ENCODE measurements at regions not wholly inside any gene's neighbourhood (a gene's known extent, or its start where the extent isn't known, plus 50 kb on each side); places are given as distances from the start of the nearest gene placed in this dataset.

DNA sequence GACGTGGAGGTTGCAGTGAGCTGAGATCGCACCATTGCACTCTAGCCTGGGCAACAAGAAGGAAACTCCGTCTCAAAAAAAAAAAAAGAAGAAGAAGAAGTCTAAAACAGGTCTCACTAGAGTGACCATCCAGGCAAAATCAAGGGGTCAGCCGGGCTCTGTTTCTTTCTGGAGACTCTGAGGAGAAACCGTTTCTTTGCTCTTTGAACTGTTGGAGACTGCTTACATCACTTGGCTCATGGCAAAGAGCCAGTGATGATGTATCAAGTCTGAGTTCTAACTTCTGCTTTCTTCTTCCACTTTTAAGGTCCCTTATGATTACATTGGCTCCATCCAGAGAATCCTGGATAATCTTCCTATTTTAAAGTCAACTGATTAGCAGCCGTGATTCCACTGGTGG is 306.8 kb downstream of the WDR11 start:
- H3K9me2 ChIP-seq (ENCODE audit: low read depth, low read length) = no peaks in the 10 kb centered on the region
- no peak overlapping the region for H3K4me3 ChIP-seq (ENCODE audit: low read depth, low read length, poor library complexity, severe bottlenecking)
- no peaks in the 10 kb centered on the region for H3F3A ChIP-seq (ENCODE audit: insufficient read depth, low read length)
- H3K9ac ChIP-seq (ENCODE audit: low read length) = no peak overlapping the region
- no peaks in the 10 kb centered on the region for H3K9me3 ChIP-seq (ENCODE audit: low read length)
- no peaks in the 10 kb centered on the region for H3K4me1 ChIP-seq (ENCODE audit: insufficient read depth, low read length, severe bottlenecking)
- TF ChIP-seq, protein P1, sequence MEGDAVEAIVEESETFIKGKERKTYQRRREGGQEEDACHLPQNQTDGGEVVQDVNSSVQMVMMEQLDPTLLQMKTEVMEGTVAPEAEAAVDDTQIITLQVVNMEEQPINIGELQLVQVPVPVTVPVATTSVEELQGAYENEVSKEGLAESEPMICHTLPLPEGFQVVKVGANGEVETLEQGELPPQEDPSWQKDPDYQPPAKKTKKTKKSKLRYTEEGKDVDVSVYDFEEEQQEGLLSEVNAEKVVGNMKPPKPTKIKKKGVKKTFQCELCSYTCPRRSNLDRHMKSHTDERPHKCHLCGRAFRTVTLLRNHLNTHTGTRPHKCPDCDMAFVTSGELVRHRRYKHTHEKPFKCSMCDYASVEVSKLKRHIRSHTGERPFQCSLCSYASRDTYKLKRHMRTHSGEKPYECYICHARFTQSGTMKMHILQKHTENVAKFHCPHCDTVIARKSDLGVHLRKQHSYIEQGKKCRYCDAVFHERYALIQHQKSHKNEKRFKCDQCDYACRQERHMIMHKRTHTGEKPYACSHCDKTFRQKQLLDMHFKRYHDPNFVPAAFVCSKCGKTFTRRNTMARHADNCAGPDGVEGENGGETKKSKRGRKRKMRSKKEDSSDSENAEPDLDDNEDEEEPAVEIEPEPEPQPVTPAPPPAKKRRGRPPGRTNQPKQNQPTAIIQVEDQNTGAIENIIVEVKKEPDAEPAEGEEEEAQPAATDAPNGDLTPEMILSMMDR (IDR thresholded peaks at IDR 0.05; ENCODE audit: low read length) = no peak
- no peak for TF ChIP-seq EZH2 (IDR thresholded peaks at IDR 0.05; ENCODE audit: borderline replicate concordance, low read length)
- H4K20me1 ChIP-seq (ENCODE audit: insufficient read depth, low read length) = no peaks in the 10 kb centered on the region
- no peak overlapping the region for H3K4me2 ChIP-seq (ENCODE audit: low read length)
- H3K27me3 ChIP-seq (ENCODE audit: insufficient read depth, low read length) = no peaks in the 10 kb centered on the region
- no peak overlapping the region for H2AFZ ChIP-seq (ENCODE audit: low read length)
- H3K27ac ChIP-seq (ENCODE audit: low read depth, low read length, poor library complexity, severe bottlenecking) = no peak overlapping the region
- no peaks in the 10 kb centered on the region for H3K79me2 ChIP-seq (ENCODE audit: insufficient read depth, low read length)
- H3K36me3 ChIP-seq (ENCODE audit: insufficient read depth, low read length) = no peaks in the 10 kb centered on the region

DNA sequence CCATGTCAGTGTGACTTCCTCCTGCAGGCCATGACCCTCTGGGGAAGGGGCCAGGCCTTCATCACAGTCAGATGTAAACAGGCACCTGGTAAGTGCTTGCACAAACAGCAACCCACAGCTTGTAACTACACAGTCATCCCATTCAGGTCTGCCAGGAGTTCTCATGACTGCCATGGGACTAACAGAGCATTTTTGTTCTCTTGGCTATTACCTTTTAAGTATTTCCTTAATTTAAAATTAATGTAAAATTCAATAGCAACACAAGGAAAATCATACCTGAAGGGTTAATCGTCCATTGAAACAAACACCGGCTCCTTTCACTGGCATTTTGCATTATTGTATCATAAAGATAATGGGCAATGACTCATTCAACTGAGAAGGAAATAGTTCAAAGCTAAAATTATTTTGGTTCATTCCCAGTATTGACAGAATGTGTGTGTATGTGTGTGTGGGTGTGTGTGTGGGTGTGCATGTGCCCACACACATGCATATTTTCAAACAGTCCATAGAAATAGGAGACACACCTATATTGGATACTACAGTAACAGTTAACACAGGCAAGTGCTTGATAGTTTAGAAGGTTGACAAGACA is 307.9 kb downstream of the WDR11 start:
- H3F3A ChIP-seq (ENCODE audit: insufficient read depth, low read length) = no peaks in the 10 kb centered on the region
- no peaks in the 10 kb centered on the region for H4K20me1 ChIP-seq (ENCODE audit: insufficient read depth, low read length)
- TF ChIP-seq, protein P1 (IDR thresholded peaks at IDR 0.05; ENCODE audit: low read length) = no peak
- no peak for TF ChIP-seq EZH2 (IDR thresholded peaks at IDR 0.05; ENCODE audit: borderline replicate concordance, low read length)
- no peak overlapping the region for H3K4me3 ChIP-seq (ENCODE audit: low read depth, low read length, poor library complexity, severe bottlenecking)
- no peaks in the 10 kb centered on the region for H3K9me2 ChIP-seq (ENCODE audit: low read depth, low read length)
- no peaks in the 10 kb centered on the region for H3K4me1 ChIP-seq (ENCODE audit: insufficient read depth, low read length, severe bottlenecking)
- H3K27me3 ChIP-seq (ENCODE audit: insufficient read depth, low read length) = no peaks in the 10 kb centered on the region
- no peak overlapping the region for H2AFZ ChIP-seq (ENCODE audit: low read length)
- H3K36me3 ChIP-seq (ENCODE audit: insufficient read depth, low read length) = no peaks in the 10 kb centered on the region
- no peak overlapping the region for H3K27ac ChIP-seq (ENCODE audit: low read depth, low read length, poor library complexity, severe bottlenecking)
- H3K9me3 ChIP-seq (ENCODE audit: low read length) = no peaks in the 10 kb centered on the region
- no peaks in the 10 kb centered on the region for H3K79me2 ChIP-seq (ENCODE audit: insufficient read depth, low read length)
- no peak overlapping the region for H3K4me2 ChIP-seq (ENCODE audit: low read length)
- H3K9ac ChIP-seq (ENCODE audit: low read length) = no peak overlapping the region

DNA sequence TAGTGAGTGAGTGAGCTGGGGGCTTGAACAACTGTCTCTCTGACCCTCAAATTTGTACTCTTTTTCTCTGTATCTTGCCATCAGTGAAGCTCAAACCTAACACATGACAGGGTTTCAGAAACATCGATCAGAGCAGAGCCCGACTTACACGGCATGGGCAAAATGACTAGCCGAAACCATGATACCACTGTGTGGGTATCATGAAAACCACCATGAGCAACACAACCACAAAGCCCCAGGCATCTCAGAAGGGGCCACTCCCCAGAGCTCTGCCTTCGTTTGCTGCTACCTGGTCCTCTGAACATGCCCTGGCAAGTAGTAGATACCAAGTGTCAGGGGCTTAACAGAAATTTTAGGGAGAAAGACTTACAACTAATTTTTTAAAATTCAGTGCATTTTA is 308.5 kb downstream of the WDR11 start:
- no peaks in the 10 kb centered on the region for H3K4me1 ChIP-seq (ENCODE audit: insufficient read depth, low read length, severe bottlenecking)
- no peak overlapping the region for H2AFZ ChIP-seq (ENCODE audit: low read length)
- H3K27ac ChIP-seq (ENCODE audit: low read depth, low read length, poor library complexity, severe bottlenecking) = no peak overlapping the region
- TF ChIP-seq EZH2 (IDR thresholded peaks at IDR 0.05; ENCODE audit: borderline replicate concordance, low read length) = no peak
- TF ChIP-seq, protein P1 (IDR thresholded peaks at IDR 0.05; ENCODE audit: low read length) = no peak
- H3K36me3 ChIP-seq (ENCODE audit: insufficient read depth, low read length) = no peaks in the 10 kb centered on the region
- H3K4me3 ChIP-seq (ENCODE audit: low read depth, low read length, poor library complexity, severe bottlenecking) = no peak overlapping the region
- no peaks in the 10 kb centered on the region for H3K9me2 ChIP-seq (ENCODE audit: low read depth, low read length)
- H3K9ac ChIP-seq (ENCODE audit: low read length) = no peak overlapping the region
- no peaks in the 10 kb centered on the region for H3K79me2 ChIP-seq (ENCODE audit: insufficient read depth, low read length)
- H3K9me3 ChIP-seq (ENCODE audit: low read length) = no peaks in the 10 kb centered on the region
- no peaks in the 10 kb centered on the region for H3K27me3 ChIP-seq (ENCODE audit: insufficient read depth, low read length)
- H3K4me2 ChIP-seq (ENCODE audit: low read length) = no peak overlapping the region
- H3F3A ChIP-seq (ENCODE audit: insufficient read depth, low read length) = no peaks in the 10 kb centered on the region
- no peaks in the 10 kb centered on the region for H4K20me1 ChIP-seq (ENCODE audit: insufficient read depth, low read length)
